Activated CD8-positive, alpha-beta memory T cell treated with anti-CD3 and anti-CD28 coated beads for 36 hours (primary cell): ENCODE measurements at regions not wholly inside any gene's neighbourhood (a gene's known extent, or its start where the extent isn't known, plus 50 kb on each side); places are given as distances from the start of the nearest gene placed in this dataset.

Source experiments
- CTCF ChIA-PET: fragments of 350-600 bp; sonication (Branson Sonifier 250); formaldehyde crosslinking; loops from one replicate; lab custom pipeline; 2021; ENCODE audit warnings: antibody characterized with exemption; lab: Charles Lee
- POLR2A ChIA-PET: fragments of 350-600 bp; sonication (Branson Sonifier 250); formaldehyde crosslinking; loops from one replicate; lab custom pipeline; 2021; ENCODE audit warnings: antibody characterized with exemption; lab: Charles Lee

- ChIA-PET CTCF (interaction anchor here (0.7 kb wide), 2 partner anchors 209 to 394 kb away, joined by 3 to 5 read pairs; no protein-coding TSS in a partner anchor), POLR2A (interaction anchor here (0.6 to 0.7 kb wide), 2 partner anchors 29 to 539 kb away, joined by 3 to 5 read pairs; no protein-coding TSS in a partner anchor)
These were observed 53.6 kb upstream of the RANBP6 start for GRCh38 chr9:6068983-6069382.

GRCh38 chr9:6067426-6067825 is 52.0 kb upstream of the RANBP6 start:
- ChIA-PET POLR2A (no interaction called here), CTCF (interaction anchor here (1.8 kb wide), 1 partner anchor 181 kb away, joined by 4 read pairs; no protein-coding TSS in a partner anchor)
